NCI-H2171 treated with DMSO at 0.1 percent for 48 hours (cell line): ENCODE measurements at regions not wholly inside any gene's neighbourhood (a gene's known extent, or its start where the extent isn't known, plus 50 kb on each side); places are given as distances from the start of the nearest gene placed in this dataset.
A peak's percentile ranks its signal among the peaks of the same experiment; 100 is the strongest.
"Not testable (repeated sequence)": the region's sequence is repeated elsewhere in the genome, so short reads cannot be mapped to it uniquely, and the experiment has no call there.

Source experiments
- DNase-seq: peaks from one replicate; lab custom pipeline; 2025; lab: John Stamatoyannopoulos, UW

- no peak for DNase-seq
These were observed 119.9 kb upstream of the ATP2B2 start for GRCh38 chr3:10625323-10625722.

GRCh38 chr3:10627884-10628572 lies 122.6 kb upstream of the ATP2B2 start:
- DNase-seq = no peak

- peak; percentile 89 for DNase-seq
These were observed 123.7 kb upstream of the ATP2B2 start for GRCh38 chr3:10628891-10629670.

GRCh38 chr3:10629671-10630040 lies 124.3 kb upstream of the ATP2B2 start:
- no peak for DNase-seq

DNA sequence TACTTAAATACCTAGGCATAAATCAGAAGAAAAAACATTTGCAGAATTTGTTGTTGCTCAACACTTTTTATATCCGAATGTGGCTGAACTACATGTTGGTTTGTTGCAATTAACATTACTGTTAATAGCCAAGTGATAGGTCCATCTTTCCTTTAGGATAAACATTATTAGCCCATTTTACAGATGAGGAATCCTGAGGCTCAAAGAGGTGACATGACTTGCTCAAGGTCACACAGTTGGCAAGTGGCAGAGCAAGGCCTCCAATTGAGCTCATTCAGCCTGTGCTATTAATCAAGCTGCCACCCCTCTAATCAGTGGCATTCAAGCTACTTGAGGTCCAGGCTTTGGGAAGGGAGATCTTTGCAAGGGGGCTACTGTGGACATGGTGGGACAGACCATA lies 125.8 kb upstream of the ATP2B2 start:
- DNase-seq = no peak

DNA sequence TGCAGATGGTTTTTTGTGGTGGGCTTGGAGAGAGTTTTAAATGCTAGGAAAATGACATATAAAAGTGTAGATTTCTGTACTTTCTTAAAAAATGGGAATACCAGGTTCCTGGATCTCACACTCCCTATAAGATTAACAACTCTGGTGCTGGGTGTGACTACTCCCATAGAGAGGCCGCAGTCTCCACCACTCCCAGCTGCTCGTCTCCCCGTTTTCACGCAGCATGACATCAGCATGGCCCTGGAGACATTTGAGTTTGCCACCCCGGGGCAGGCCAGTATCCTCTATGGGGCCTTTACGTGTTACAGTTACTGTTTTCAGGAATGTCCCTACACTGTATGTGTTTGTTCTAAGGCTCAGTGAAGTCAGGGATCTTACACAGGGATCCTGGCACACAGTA lies 126.7 kb upstream of the ATP2B2 start:
- DNase-seq = no peak

DNA sequence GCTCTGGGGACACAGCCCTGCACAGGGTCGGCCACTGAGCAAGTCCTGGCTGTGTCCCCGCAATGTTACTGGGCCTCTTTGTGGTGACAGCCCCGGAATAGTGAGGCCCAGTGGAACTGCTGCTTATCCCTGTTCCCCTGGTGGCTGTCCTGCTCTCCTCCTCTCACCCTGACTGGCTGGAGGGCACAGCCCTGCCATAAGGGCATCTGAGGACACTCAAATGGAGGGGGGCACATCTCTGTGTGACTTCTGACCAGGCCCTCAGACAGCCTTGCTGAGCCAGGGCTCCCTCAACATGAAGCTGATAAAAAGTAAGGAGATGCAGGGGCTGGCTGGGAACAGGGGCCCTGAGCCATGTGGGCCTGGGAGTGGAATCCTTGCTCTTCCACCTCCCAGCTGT lies 127.4 kb upstream of the ATP2B2 start:
- DNase-seq = no peak

DNA sequence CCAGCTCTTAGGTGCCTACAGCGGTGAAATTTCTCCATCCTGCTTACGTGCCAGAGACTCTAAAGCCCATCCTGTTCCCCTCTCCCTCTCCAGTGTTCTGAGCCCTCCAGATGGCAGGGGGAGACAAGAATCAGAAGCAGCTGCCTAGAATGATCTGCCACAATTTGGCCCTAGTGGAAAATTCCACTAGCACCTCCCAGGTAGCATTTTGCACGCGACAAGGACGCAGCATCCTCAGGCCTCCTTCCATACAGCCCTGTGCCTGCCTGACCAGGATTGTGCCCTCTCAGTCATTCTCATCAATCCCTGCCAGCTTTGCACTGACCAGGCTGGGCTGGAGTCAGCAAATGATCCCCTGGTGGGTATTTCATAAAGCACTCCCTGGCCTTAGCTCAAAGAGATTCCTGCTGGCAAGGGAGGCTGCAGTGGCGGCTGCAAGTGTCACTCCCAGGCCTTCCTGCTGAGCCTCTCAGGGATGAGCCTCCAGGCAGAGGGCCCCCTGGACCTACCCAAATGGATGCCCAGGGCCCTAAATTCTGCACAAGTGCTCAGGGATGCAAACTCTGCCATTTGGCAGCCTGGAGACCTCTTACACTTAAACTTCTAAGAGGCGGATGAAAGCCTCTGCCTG lies 130.2 kb upstream of the ATP2B2 start:
- DNase-seq = peak; percentile 56

DNA sequence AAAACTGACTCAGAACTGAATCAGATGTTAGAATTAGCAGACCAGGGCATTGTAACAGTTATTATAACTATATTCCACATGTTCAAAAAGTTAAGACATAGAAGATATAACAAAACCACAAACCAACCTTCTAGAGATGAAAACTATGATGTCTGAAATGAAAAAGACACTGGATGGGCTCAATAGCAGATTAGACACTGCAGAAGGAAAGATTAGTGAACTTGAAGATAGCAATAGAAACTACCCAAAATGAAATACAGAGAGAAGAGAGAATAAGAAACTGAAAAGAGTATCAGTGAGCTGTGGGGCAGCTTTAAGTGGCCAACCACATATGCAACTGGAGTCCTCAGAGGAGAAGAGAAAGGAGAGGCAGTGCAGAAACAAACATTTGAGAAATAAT lies 132.0 kb upstream of the ATP2B2 start:
- no peak for DNase-seq

GRCh38 chr3:10638466-10638865 lies 133.1 kb upstream of the ATP2B2 start:
- DNase-seq = no peak

GRCh38 chr3:10641760-10642159 lies 136.4 kb upstream of the ATP2B2 start:
- no peak for DNase-seq

DNA sequence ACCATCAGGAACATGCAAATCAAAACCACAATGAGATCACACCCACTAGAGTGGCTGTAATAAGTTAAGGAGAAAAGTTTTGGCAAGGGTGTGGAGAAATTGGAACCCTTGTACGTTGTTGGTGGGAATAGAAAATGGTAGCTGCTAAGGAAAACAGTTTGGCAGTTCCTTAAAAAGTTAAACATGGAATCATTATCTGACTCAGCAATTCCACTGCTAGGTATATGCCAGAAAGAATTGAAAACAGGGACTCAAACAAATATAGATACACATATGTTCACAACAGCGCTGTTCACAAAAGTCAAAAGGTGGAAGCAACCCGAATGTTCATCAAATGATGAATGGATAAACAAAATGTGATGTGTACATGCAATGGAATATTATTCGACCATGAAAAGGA lies 138.8 kb upstream of the ATP2B2 start:
- DNase-seq = no peak

DNA sequence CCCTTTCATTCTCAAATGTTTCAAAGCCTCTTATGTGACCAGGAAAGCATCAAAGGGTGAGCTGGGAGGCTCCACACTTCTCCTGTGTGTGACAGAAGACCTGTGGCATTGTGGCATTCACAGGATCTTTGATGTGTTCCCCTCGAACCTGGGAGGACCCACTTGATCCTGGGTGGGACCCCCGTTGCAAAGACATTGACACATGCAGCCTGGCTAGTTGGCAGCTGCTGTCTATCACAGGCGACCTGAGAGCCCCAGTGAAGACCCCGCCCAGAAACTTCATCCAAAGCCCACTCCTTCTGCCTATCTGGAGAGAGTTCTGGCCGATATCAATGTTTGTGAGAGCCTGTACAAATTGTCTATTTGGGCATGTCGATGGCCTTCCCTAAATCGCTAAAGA lies 140.4 kb upstream of the ATP2B2 start:
- no peak for DNase-seq

- DNase-seq = no peak
These were observed 141.3 kb upstream of the ATP2B2 start for GRCh38 chr3:10646531-10647335.

DNA sequence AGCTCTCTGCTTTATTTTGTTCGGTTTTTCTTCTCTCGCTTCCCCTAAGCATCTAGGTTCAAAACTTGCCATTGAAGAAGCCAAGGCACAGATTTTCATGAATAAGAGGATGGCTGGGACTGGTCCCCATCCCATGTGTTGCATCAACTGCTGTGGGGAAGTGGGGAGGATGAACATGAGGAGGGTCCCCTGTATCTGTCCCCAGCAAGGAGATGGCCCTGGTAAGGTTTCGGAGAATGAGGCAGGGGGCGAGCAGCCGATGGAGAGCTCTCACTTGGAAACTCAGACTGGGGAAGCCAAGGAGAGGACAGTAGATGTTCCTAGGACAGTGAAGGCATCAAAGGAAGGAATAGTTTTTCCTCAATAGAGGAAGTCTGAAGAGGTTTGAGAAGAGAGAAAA lies 142.0 kb upstream of the ATP2B2 start:
- DNase-seq = no peak

DNA sequence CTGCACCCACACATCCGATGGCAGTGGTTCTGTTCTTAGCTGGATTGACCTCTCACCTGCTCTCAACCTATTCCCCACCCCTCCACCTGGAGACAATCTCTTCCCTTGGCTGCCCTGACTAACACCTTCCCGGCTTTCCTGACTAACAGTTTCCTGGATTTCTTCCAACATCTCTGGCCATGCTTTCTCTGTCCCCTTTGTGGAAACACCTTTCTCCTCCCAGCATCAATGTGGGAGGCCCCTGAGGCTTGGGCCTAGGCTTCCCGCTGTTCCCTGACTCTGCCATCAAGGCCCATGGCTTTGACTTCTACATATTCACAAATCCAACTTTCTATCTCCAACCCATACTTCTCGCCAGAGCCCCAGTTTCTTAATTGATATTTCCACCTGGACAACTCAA lies 142.8 kb upstream of the ATP2B2 start:
- no peak for DNase-seq

DNA sequence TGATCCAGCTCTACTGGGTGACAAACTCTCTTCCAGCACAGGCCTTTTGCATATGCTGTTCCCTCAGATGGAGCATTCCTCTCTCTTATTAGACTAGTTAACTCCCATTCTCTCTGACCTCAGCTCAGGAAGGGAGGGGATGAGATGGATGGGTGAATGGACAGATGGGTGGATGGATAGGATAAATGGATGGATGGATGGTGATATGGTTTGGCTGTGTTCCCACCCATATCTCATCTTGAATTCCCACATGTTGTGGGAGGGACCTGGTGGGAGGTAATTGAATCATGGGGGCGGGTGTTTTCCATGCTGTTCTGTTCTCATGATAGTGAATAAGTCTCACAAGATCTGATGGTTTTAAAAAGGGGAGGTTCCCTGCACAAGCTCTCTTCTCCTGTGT lies 144.1 kb upstream of the ATP2B2 start:
- peak; percentile 28 for DNase-seq

GRCh38 chr3:10651506-10651905 lies 146.1 kb upstream of the ATP2B2 start:
- no peak for DNase-seq

DNA sequence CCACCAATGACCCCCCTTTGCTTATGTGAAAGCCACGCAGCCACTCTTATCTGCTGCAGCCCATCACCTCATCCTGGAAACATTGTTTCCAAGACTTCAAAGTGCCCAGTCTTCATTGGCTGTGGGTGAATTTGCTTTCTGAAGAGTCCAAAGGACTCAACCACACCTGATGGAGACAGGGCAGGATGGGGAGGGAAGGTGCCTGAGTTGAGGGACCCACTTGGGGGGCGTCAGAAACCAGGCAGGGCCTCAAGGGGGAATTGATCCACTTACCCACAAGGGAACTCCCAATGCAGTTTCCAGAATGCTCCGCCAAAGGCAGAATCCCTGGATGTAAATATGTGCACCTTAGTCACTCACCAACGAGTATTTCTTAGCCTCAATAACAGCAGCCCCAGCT lies 147.9 kb upstream of the ATP2B2 start:
- DNase-seq = no peak

GRCh38 chr3:10653866-10654611 lies 148.7 kb upstream of the ATP2B2 start:
- DNase-seq = no peak

GRCh38 chr3:10655105-10655504 lies 149.7 kb upstream of the ATP2B2 start:
- peak; percentile 13 for DNase-seq

DNA sequence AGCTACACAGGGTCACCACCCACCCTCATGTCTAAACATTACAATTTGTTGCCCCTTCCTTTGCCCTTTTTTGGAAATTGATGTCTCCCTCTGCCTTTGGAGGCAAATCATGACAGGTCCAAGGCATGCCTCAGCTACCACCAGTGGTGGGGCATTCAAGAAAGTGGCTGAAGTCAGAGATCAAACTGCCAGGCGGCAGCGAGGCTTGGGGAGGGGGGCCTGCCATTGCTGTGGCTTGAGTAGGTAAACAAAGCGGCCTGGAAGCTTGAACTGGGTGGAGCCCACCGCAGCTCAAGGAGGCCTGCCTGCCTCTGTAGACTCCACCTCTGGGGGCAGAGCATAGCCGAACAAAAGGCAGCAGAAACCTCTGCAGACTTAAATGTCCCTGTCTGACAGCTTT lies 152.0 kb upstream of the ATP2B2 start:
- not testable (repeated sequence) for DNase-seq
